ENCODE measurements at regions not wholly inside any gene's neighbourhood (a gene's known extent, or its start where the extent isn't known, plus 50 kb on each side); places are given as distances from the start of the nearest gene placed in this dataset.
A peak's percentile ranks its signal among the peaks of the same experiment; 100 is the strongest.

DNA sequence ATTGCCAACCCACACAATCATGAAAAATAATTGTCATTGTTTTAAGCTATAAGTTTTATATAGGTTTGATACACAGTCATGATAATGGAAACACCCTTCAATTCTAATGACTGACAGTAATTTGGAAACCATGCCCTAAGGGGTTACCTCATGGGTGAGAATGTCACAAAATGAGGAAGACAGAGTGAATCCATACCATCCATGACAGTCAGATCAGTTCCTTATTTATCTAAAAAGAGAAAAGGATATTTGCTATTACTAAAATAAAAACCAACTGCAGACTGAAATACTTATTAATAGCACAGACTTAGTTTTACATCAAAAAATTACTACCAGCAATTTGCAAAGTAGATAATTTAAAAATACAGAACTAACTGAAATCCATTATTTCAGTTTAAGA, 437.8 kb downstream of the UTRN start:
- in situ Hi-C loops (cut with HindIII; ENCODE audit: low sequenced_read_pairs): no loop called here
- DNase-seq (ENCODE audit: low spot score): no peak

- no peak for DNase-seq (ENCODE audit: low spot score)
- in situ Hi-C loops (cut with HindIII; ENCODE audit: low sequenced_read_pairs): no loop called here
These were observed 438.3 kb downstream of the UTRN start for GRCh38 chr6:144723431-144723830.

- in situ Hi-C loops (cut with HindIII; ENCODE audit: low sequenced_read_pairs): no loop called here
These were observed 439.7 kb downstream of the UTRN start for GRCh38 chr6:144724818-144725217.

GRCh38 chr6:144725736-144726522, 440.8 kb downstream of the UTRN start:
- DNase-seq (ENCODE audit: low spot score): no peak
- in situ Hi-C loops (cut with HindIII; ENCODE audit: low sequenced_read_pairs): no loop called here

More at GRCh38 chr6:144724818-144725217, 439.7 kb downstream of the UTRN start:
- no peak for DNase-seq (ENCODE audit: low spot score)

DNA sequence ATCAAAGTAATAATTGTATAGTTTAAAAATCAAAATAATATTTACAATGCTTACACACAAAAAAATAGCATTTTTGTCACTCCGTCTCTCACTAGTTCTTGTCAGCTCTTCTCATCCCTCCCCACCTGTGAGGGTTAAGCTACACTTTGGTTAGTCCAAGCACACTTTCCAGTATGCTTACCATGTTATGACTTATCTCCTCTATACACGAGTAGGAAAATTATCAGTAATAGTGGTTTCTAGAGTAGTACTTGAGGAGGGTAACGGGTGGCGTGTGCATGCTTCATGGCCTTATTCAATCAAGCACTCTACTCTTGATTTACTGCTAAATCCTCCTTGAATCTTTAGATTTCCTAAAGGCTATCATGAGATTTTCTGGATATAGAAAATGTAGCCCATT, 443.7 kb downstream of the UTRN start:
- in situ Hi-C loops (cut with HindIII; ENCODE audit: low sequenced_read_pairs): no loop called here
- DNase-seq (ENCODE audit: low spot score): no peak

DNA sequence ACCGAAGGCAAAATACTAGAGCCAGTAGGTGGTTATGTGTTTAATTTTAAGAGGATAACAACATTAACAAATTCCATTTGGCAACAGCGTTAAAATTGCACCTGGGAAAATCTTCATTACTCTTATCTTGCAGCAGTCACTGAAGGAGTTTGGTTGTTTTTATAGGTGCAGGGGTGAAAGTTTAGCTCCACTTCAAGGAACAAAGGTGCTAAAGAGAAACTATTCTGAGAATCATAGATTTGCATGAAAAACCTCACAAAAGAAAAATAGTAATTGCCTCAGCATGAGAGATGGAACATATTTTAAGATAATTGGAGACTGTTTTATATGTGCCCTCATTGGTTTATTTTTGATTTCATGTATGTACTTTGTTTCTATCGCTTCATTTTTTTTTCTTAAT, 444.4 kb downstream of the UTRN start:
- in situ Hi-C loops (cut with HindIII; ENCODE audit: low sequenced_read_pairs): no loop called here
- DNase-seq (ENCODE audit: low spot score): no peak

DNA sequence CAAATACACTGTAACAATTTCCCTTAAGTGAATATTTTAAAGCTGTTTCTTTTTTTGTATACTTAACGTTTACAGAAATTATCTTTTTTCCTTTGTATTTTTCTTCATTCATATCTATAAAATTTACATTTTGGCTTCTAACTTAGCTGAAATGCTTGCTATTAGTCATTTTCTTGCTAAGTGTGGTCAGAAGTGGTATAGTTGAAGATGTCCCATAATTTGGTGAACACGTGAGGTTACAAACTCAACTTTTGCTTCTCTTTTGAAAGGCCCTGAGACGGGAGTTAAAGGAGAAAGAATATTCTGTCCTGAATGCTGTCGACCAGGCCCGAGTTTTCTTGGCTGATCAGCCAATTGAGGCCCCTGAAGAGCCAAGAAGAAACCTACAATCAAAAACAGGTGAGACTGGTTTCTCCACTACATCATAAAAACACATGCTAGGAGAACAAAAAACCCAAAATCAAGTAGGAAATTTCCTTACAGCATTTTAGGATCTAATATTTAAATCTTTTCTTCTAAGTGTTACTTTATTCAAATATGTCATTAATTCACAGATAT, 445.0 kb downstream of the UTRN start:
- in situ Hi-C loops (cut with HindIII; ENCODE audit: low sequenced_read_pairs): no loop called here
- DNase-seq (ENCODE audit: low spot score): no peak

DNA sequence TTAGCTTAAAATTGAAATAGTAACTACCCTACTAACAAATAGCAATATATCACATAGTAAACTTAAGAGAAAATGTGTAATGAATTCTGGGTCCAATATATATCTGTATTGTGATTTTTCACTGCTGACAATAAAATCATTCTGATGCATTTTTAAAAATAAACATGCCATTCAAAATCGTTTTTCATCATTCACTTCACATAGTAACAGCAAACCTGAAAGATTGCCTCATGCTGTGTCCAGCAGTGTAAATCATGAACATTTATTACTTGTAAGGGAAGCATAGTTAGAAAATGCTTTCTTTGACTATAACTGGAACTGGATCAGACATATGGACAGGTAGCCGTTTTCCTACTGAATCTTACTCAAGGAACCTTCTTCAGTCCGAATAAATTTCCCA, 446.1 kb downstream of the UTRN start:
- in situ Hi-C loops (cut with HindIII; ENCODE audit: low sequenced_read_pairs): no loop called here
- DNase-seq (ENCODE audit: low spot score): no peak

- in situ Hi-C loops (cut with HindIII; ENCODE audit: low sequenced_read_pairs): no loop called here
- DNase-seq (ENCODE audit: low spot score): peak; percentile 29
These were observed 451.6 kb downstream of the UTRN start for GRCh38 chr6:144736763-144737162.

DNA sequence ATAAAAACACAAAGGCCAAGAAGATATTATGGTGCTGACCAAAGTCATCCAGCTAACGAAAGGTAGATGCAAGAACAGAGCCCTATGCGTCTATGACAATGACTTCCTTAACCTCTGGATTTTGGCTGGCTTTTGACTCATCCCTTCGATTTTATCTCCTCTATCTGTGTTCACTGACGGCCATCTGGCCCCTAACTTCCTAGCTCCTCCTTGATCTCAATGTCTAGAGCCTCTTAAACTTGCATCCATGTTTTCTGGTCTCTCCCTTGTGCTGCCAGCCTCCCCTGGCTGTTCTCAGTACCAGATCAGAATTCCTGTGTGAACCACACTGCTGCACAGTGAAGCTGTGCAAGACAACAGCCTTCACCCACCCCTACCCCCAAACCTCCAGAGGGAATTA, 452.9 kb downstream of the UTRN start:
- in situ Hi-C loops (cut with HindIII; ENCODE audit: low sequenced_read_pairs): no loop called here
- DNase-seq (ENCODE audit: low spot score): no peak

DNA sequence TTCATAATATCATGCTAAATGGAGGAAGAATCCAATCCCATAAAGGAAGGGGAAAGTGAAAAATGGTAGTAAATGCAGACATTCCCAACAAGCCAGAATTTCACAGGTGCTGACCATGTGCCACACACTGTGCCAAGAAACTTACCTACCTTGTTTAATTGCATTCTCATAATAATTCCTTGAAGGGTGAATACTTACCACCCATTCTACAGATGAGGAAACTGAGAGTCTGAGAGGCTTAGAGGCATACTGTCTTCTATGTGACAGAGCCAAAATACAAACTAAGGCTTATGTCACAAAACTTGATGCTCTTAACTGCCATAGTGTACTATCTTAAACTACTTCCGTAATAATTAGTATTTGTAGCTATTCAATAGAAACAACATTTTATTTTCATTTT, 454.7 kb downstream of the UTRN start:
- no peak for DNase-seq (ENCODE audit: low spot score)
- in situ Hi-C loops (cut with HindIII; ENCODE audit: low sequenced_read_pairs): no loop called here

GRCh38 chr6:144741659-144742058, 456.5 kb downstream of the UTRN start:
- in situ Hi-C loops (cut with HindIII; ENCODE audit: low sequenced_read_pairs): no loop called here

GRCh38 chr6:144742779-144743178, 457.6 kb downstream of the UTRN start:
- DNase-seq (ENCODE audit: low spot score): no peak

More at GRCh38 chr6:144741659-144742058, 456.5 kb downstream of the UTRN start:
- DNase-seq (ENCODE audit: low spot score): no peak

DNA sequence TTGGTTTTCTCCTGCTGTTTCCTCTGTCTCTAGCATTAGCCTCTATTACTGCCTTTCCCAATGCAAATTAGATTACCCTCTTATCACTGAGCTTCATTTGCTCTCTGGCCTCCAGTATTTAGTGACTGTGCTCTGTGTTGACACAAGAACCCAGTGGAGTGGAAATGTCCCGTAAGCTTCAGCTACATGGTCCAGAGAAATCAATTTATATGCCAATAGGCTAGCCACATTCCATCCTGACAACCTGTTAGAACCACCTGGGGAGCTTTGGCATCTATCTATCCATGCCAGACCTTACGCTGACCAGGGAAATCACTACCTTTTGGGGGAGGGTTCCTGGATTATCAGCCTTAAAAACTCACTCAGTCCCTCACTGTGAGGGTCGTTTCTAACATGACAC, 459.6 kb downstream of the UTRN start:
- in situ Hi-C loops (cut with HindIII; ENCODE audit: low sequenced_read_pairs): no loop called here
- no peak for DNase-seq (ENCODE audit: low spot score)

More at GRCh38 chr6:144742779-144743178, 457.6 kb downstream of the UTRN start:
- in situ Hi-C loops (cut with HindIII; ENCODE audit: low sequenced_read_pairs): no loop called here

DNA sequence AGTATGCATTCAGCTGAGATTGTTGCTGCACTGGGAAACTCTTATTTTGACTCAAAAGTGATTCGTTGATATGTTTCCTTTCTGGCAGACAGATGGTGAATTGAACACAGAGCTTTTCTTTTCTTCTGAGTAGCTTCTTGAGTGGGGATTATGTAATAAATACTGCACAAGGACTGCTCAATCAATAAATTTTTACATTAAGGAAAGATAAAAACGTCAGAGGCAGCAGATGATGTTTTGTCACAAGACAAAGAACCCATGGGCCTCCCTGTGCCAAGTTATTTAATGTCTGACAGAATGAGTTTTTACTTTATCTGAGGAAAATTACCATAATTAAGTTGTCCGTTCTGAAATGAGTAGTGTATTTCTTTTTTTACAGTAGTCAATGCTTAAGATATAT, 460.3 kb downstream of the UTRN start:
- in situ Hi-C loops (cut with HindIII; ENCODE audit: low sequenced_read_pairs): no loop called here
- DNase-seq (ENCODE audit: low spot score): no peak

DNA sequence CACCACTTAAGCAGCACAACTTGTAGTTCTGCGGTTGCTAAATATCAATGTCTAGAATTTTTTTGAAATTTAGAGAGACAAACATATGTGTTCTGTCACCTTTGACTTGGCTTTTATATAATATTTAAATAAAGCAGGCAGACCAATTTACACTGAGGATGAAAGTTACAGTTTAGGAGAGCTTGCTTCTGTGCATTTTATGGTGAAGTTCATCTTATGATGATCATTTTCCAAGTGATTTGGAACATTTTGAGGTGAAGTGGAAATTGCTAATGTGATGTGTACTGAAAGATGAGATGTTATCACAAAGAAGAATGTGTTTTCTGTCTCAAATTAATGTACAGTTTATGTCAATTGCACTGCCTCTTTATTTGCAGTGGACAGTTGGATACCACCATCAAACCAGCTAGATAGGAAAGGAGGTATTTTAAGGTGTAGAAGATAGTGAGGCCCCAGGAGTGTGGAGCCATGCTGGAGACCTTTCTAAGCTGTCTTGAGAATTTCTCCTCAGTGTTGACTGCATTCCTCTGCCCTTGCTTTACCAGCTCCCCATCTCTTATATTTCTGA, 461.9 kb downstream of the UTRN start:
- in situ Hi-C loops (cut with HindIII; ENCODE audit: low sequenced_read_pairs): no loop called here

DNA sequence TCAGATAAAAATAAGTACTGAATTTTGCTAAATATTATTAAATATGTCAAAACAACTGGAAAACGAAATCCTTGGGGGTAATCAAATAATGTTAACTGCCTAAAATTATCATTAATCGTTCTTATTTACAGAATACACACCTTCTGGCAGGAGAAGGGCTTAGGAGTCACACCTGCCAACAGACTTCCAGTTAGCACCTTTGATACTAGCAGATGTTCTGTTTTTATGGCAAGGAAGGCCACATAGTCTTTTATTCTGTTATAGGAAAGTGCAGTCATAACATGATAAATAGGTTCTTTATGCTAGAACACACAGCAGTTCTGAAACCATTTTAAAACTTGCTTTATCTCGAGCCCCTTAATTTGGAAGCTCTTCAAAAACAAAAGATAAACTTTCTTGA, 464.1 kb downstream of the UTRN start:
- DNase-seq (ENCODE audit: low spot score): no peak
- in situ Hi-C loops (cut with HindIII; ENCODE audit: low sequenced_read_pairs): no loop called here

More for the DNA sequence above, 461.9 kb downstream of the UTRN start:
- no peak for DNase-seq (ENCODE audit: low spot score)

DNA sequence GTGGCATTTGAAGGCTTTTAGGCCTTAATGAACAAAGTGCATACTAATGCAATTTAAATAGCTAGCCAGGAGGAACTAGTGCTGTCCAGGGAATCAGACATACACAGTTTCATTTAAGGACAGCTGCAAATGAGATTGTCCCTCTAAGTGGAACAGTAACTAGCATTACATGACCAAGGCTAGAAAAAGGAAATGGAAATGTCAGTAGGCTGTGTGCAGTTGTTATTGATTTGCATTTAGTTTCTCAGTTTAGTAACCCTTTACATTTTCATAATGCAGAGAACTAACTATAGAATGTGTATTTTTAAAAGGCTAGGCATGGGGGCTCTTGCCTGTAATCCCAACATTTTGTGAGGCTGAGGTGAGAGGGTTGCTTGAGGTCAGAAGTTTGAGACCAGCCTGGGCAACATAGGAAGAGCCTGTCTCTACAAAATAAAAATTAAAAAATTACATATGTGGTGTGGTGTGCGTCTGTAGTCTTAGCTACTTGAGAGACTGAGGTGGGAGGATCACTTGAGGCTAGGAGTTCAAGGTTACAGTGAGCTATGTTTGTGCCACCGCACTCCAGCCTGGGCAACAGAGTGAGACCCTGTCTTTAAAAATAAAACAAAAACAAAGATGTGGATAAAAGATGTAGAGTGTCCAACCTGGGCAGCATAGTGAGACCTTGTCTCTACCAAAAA, 468.0 kb downstream of the UTRN start:
- in situ Hi-C loops (cut with HindIII; ENCODE audit: low sequenced_read_pairs): no loop called here
- DNase-seq (ENCODE audit: low spot score): no peak

DNA sequence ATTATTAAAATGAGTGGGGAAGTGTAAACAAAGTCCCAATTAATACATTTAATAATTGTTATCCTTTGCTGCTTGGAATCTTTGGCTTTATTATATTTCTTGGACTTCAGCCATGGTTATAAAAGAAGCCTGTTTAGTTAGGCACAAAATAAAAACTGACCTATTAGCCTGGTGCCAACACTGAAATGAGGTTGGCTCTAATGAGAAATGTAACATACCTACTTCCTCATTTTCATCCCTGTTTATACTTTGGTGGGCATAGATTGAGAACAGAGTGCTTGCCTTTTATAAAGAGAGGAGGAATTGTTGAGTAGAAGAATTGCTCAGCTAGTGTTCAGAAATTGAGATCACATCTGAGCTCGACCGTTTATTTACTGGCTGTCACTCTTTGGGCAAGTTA, 471.3 kb downstream of the UTRN start:
- in situ Hi-C loops (cut with HindIII; ENCODE audit: low sequenced_read_pairs): no loop called here

DNA sequence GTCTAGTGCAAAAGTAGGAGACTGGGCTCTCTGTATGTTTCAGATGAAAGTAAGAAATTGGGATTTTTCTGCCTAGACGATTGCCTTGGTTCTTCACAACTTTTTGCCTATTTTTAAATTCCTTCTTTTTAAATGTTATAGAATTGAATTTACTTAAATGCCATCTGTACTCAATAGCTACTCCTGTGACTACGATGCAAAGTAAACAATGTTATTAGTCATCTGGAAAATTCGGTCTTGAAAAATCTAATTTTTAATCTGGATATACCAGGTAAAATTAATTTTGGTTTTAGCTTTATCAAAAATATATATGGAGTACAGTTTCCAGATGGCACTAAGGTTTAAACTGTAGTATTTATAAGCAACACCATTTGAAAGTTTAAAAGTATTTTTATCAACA, 472.2 kb downstream of the UTRN start:
- no peak for DNase-seq (ENCODE audit: low spot score)
- in situ Hi-C loops (cut with HindIII; ENCODE audit: low sequenced_read_pairs): no loop called here

More for the DNA sequence above, 471.3 kb downstream of the UTRN start:
- DNase-seq (ENCODE audit: low spot score): no peak
